Choroid plexus epithelial cell (primary cell): ENCODE measurements at regions not wholly inside any gene's neighbourhood (a gene's known extent, or its start where the extent isn't known, plus 50 kb on each side); places are given as distances from the start of the nearest gene placed in this dataset.

ENCODE experiments used
- DNase-seq: peaks from one replicate; pipeline ENCODE4 v3.0.0-alpha.2; 2010; ENCODE audit warnings: low read depth
- H3K4me3 ChIP-seq: 2 replicates; pipeline ENCODE4 v1.5.1; 2011; ENCODE audit warnings: low read depth, mild to moderate bottlenecking, control low read depth, low read length, moderate library complexity
- TF ChIP-seq, protein P1 (sequence below): conservative IDR thresholded peaks from 2 replicates; pipeline ENCODE4 v1.5.1; 2011; ENCODE audit warnings: low read depth, mild to moderate bottlenecking, control low read depth, inconsistent platforms, low read length, moderate library complexity

DNA sequence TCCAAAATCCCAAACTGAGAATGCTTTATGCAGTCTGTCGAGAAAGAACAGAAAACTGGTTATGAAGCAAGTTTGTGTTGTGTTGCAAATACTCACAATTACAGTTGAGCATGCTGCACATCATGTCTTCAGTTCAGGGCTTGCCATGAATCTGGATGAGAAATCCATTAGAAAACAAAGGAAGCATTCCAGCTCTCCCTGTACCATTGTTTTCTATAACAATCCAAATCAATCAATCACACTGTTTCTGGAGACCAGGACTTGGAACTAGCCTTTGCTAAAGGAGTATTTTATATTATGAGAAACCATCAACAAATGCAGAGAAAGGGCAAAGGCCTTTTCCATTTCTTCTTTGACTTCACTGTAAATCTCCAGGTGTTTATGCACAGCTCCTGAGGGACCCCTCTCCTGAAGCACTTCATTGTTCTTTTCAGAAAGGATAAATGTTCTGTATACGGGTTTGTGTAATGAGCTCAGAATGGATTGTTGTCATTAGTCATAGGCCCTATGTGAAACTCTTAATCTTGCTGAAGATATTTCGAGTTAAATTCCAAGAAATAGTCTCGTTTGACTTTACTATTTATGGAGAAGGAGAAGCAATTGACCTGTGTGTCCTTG is 364.7 kb upstream of the POM121L12 start:
- DNase-seq = no peak
- TF ChIP-seq, protein P1, sequence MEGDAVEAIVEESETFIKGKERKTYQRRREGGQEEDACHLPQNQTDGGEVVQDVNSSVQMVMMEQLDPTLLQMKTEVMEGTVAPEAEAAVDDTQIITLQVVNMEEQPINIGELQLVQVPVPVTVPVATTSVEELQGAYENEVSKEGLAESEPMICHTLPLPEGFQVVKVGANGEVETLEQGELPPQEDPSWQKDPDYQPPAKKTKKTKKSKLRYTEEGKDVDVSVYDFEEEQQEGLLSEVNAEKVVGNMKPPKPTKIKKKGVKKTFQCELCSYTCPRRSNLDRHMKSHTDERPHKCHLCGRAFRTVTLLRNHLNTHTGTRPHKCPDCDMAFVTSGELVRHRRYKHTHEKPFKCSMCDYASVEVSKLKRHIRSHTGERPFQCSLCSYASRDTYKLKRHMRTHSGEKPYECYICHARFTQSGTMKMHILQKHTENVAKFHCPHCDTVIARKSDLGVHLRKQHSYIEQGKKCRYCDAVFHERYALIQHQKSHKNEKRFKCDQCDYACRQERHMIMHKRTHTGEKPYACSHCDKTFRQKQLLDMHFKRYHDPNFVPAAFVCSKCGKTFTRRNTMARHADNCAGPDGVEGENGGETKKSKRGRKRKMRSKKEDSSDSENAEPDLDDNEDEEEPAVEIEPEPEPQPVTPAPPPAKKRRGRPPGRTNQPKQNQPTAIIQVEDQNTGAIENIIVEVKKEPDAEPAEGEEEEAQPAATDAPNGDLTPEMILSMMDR = no peak
- H3K4me3 ChIP-seq = no peak overlapping the region

DNA sequence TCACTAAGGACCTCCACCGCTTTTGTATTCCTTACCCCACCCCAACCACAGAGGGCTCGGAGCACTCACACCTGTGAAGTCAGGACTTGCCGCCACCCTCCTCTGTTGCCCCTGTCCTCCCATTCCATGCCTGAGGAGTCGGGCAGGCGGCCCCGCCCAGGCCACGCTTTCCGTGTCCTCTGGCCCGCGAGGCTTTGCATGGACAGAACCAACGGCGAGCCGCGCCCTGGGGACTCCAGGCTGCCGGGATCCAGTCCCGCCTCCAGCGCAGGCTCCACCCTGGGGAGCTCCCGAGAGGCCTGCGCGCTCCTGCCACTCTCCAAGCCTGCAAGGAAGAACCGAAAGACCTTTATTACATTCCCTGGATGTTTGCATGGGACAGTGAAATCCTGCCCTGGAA is 366.4 kb upstream of the POM121L12 start:
- TF ChIP-seq, protein P1 = no peak
- DNase-seq = no peak
- no peak overlapping the region for H3K4me3 ChIP-seq

DNA sequence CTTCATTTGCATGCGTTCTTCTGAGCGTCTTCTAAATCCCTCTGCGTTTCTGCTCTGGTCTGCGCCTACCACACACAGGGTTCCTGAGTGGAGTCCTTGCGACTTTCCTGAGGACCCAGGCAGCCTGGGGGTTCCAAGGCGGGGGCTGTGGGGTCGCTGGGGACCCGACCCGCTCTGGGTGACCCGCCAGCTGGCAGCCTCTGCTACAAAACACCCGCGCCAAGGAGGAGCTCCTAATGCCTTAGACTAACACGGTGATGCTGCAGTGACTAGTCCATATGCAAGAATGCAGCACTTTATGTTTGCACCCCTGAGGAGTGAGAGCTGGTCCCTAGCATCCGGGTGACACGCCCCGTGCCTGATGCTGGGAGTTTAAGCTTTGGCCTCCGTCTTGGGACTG is 367.0 kb upstream of the POM121L12 start:
- DNase-seq = no peak
- no peak overlapping the region for H3K4me3 ChIP-seq
- TF ChIP-seq, protein P1 = no peak

DNA sequence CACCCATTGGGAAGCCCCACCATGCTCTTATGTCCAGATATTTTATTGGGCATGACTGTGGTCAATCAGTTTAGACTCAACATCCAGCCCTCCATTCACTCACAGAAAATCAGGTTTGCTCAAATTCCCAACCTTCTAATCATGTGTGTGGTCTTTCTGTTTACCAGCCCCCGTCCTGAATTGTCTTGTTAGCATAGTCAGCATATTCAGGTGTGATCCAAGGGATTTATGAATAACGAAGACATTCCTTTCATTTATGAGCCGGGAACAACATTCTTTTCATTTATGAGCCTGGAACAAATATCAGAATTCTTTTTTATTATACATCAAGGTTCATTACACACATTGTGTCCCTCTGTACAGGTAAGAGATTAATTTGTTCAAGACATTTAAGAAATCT is 376.3 kb upstream of the POM121L12 start:
- TF ChIP-seq, protein P1 = no peak
- DNase-seq = no peak
- no peak overlapping the region for H3K4me3 ChIP-seq

DNA sequence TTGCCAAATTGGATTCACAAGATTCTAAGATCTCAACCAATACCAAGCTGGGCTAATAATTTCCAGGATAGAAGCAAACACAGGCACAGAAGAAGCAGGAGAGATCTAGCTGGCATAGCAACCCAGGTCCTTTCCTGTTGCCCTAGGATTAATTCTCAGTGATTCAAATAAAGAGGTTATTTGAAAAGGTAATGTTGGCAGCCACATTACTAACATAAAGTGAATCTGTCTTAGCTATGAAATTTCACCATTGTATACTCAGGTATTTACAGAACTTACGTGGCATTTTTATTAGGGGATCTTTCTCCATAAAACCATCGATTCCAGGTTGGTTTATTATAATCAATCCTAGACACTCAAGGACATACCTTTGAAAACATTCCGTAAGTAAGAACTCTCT is 379.3 kb upstream of the POM121L12 start:
- TF ChIP-seq, protein P1 = no peak
- no peak for DNase-seq
- H3K4me3 ChIP-seq = no peak overlapping the region

DNA sequence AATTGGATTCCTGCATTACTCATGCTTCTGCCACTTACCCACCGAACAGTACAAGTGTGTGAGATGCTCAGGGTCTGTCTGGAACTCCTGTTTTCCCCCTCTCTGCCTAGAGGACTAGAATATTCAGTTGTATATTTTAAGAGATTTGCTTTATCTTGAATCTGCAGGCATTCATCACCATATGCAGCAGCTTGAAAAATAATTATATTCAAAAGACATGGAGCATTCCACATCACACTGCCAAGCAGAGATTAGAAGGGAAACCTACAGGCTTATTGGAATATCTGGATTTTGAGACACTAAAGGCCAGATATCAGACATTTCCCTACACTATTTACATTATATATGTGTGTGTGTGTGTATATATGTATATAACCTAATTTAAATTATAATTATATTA is 382.8 kb upstream of the POM121L12 start:
- no peak overlapping the region for H3K4me3 ChIP-seq
- no peak for DNase-seq
- TF ChIP-seq, protein P1 = no peak

DNA sequence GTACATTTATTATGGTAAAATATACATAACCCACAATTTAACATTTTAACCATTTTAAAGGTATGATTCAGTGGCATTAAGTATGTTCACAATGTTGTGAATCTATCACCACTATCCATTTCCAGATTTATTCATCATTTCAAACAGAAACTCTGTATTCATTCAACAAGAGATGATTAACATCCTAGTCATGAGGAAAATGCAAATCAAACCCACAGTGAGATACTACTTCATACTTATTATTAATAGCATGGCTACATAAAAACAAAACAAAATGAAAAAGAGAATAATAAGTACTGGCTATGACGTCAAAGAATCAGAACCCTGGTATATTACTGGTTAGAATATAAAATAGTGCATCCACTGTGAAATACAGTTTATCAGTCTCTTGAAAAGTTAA is 386.6 kb upstream of the POM121L12 start:
- TF ChIP-seq, protein P1 = no peak
- no peak for DNase-seq

More for the DNA sequence above, 386.6 kb upstream of the POM121L12 start:
- H3K4me3 ChIP-seq = no peak overlapping the region
